Glomerular endothelial cell (primary cell): ENCODE measurements at regions not wholly inside any gene's neighbourhood (a gene's known extent, or its start where the extent isn't known, plus 50 kb on each side); places are given as distances from the start of the nearest gene placed in this dataset.
"Not testable (repeated sequence)": the region's sequence is repeated elsewhere in the genome, so short reads cannot be mapped to it uniquely, and the experiment has no call there.

Experiments
- DNase-seq: peaks from one replicate; pipeline ENCODE4 v3.0.0-alpha.2; 2011; ENCODE audit warnings: low read depth, low spot score; ENCODE audit errors: extremely low read depth

GRCh38 chr6:27095914-27096313 lies 151.6 kb upstream of the PRSS16 start:
- DNase-seq: no peak

- no peak for DNase-seq
Observed at GRCh38 chr6:27096834-27097511, 150.5 kb upstream of the PRSS16 start.

- no peak for DNase-seq
Observed at GRCh38 chr6:27098956-27099355, 148.5 kb upstream of the PRSS16 start.

- no peak for DNase-seq
Observed at GRCh38 chr6:27100921-27101320, 146.6 kb upstream of the PRSS16 start.

GRCh38 chr6:27101824-27102223 lies 145.7 kb upstream of the PRSS16 start:
- no peak for DNase-seq

- no peak for DNase-seq
Observed at GRCh38 chr6:27106382-27106781, 141.1 kb upstream of the PRSS16 start.

- no peak for DNase-seq
Observed at GRCh38 chr6:27111743-27112142, 135.8 kb upstream of the PRSS16 start.

GRCh38 chr6:27112974-27113373 lies 134.5 kb upstream of the PRSS16 start:
- no peak for DNase-seq

- no peak for DNase-seq
Observed at GRCh38 chr6:27119329-27119728, 128.2 kb upstream of the PRSS16 start.

- no peak for DNase-seq
Observed at GRCh38 chr6:27119761-27120160, 127.7 kb upstream of the PRSS16 start.

- DNase-seq: no peak
Observed at GRCh38 chr6:27121640-27122039, 125.9 kb upstream of the PRSS16 start.

GRCh38 chr6:27124252-27124657 lies 123.2 kb upstream of the PRSS16 start:
- DNase-seq: no peak

- DNase-seq: no peak
Observed at GRCh38 chr6:27126046-27126814, 121.3 kb upstream of the PRSS16 start.

- DNase-seq: no peak
Observed at GRCh38 chr6:27126815-27127537, 120.5 kb upstream of the PRSS16 start.

GRCh38 chr6:27127874-27128273 lies 119.6 kb upstream of the PRSS16 start:
- not testable (repeated sequence) for DNase-seq

GRCh38 chr6:27128311-27129094 lies 119.0 kb upstream of the PRSS16 start:
- DNase-seq: no peak

GRCh38 chr6:27129095-27129815 lies 118.2 kb upstream of the PRSS16 start:
- DNase-seq: no peak

- no peak for DNase-seq
Observed at GRCh38 chr6:27129917-27130316, 117.6 kb upstream of the PRSS16 start.

GRCh38 chr6:27130668-27131428 lies 116.7 kb upstream of the PRSS16 start:
- DNase-seq: no peak

GRCh38 chr6:27132282-27132531 lies 115.3 kb upstream of the PRSS16 start:
- DNase-seq: not testable (repeated sequence)
